Gastroesophageal sphincter (tissue), 4 donors: ENCODE measurements at regions not wholly inside any gene's neighbourhood (a gene's known extent, or its start where the extent isn't known, plus 50 kb on each side); places are given as distances from the start of the nearest gene placed in this dataset.
"Not testable (repeated sequence)": the region's sequence is repeated elsewhere in the genome, so short reads cannot be mapped to it uniquely, and the experiment has no call there.

Experiments
- ATAC-seq: fragments of 150-250 bp; one replicate; pipeline ENCODE4 v1.9.1; 2016; ENCODE audit warnings: mild to moderate bottlenecking, moderate library complexity
- H3K27ac ChIP-seq, 4 donors: fragments of 200-600 bp; sonication (generic) in 3 of 4; 1 replicate in 3 of 4; 2 replicates in 1 of 4; pipeline ENCODE4 v1.5.1; 2016 to 2019
- H3K27me3 ChIP-seq: fragments of 200-600 bp; sonication (generic); one replicate; pipeline ENCODE4 v1.5.1; 2019
- H3K36me3 ChIP-seq, 2 donors: fragments of 200-600 bp; sonication (generic); one replicate each; pipeline ENCODE4 v1.5.1; 2019; ENCODE audit warnings: control low read depth in 1 of 2
- H3K4me1 ChIP-seq, 3 donors: fragments of 200-600 bp; sonication (generic); 1 replicate in 2 of 3; 2 replicates in 1 of 3; pipeline ENCODE4 v1.5.1; 2016 to 2019; ENCODE audit warnings: control low read depth in 2 of 3
- H3K4me3 ChIP-seq, 2 donors: fragments of 200-600 bp; sonication (generic); one replicate each; pipeline ENCODE4 v1.5.1; 2019; ENCODE audit warnings: mild to moderate bottlenecking in 1 of 2, moderate library complexity in 1 of 2
- H3K9me3 ChIP-seq, 3 donors: fragments of 200-600 bp; sonication (generic); one replicate each; pipeline ENCODE4 v1.5.1; 2017 to 2019; ENCODE audit warnings: control low read depth in 2 of 3
- CTCF ChIP-seq, 4 experiments: fragments of 200-600 bp in 2 of 4; fragments of 450-650 bp in 2 of 4; sonication (generic) in 1 of 4; IDR thresholded peaks; one replicate each; pipeline ENCODE4 v1.5.1; 2017 to 2019; ENCODE audit warnings: antibody characterized with exemption in 4 of 4, mild to moderate bottlenecking in 2 of 4, moderate library complexity in 2 of 4
- EP300 ChIP-seq: sonication (generic); formaldehyde crosslinking; IDR thresholded peaks from one replicate; pipeline ENCODE4 v1.6.1; 2017; ENCODE audit warnings: antibody characterized with exemption, mild to moderate bottlenecking
- POLR2A ChIP-seq, 2 donors: fragments of 450-650 bp; IDR thresholded peaks; one replicate each; pipeline ENCODE4 v1.6.1; 2017; ENCODE audit warnings: antibody characterized with exemption in 2 of 2, mild to moderate bottlenecking in 2 of 2, moderate library complexity in 1 of 2
- POLR2AphosphoS5 ChIP-seq: sonication (generic); formaldehyde crosslinking; IDR thresholded peaks from one replicate; pipeline ENCODE4 v1.6.1; 2017; ENCODE audit warnings: antibody characterized with exemption
- WGBS, 2 donors: methylation state at CpG; one replicate each; pipeline ENCODE4 v1.1.5; 2018; ENCODE audit warnings: low coverage in 1 of 2; 5-methylcytosine and 5-hydroxymethylcytosine counted together

GRCh38 chr7:84908196-84908793 lies 278.6 kb downstream of the SEMA3D start:
- H3K4me3 ChIP-seq = no peak overlapping the region

GRCh38 chr7:84906889-84907288 lies 280.0 kb downstream of the SEMA3D start:
- no peak for ATAC-seq
- Histone ChIP-seq H3K36me3 (no peaks in the 10 kb centered on the region), H3K27ac (peak overlapping the region in 3 of 4 donors; percentile 34 to 46 (median 44)), H3K27me3 (no peaks in the 10 kb centered on the region), H3K9me3 (no peaks in the 10 kb centered on the region), H3K4me3 (no peak overlapping the region), H3K4me1 (peaks cover 0 to 27% (median 5%) of the 10 kb centered on the region in 3 donors)
- TF ChIP-seq POLR2AphosphoS5 (no peak), CTCF (IDR thresholded peaks at IDR 0.05) (no peak), POLR2A (IDR thresholded peaks at IDR 0.05) (no peak), EP300 (no peak)
- 53 to 54% methylated on average over 4 of the region's 4 CpGs for WGBS, 2 donors

More at GRCh38 chr7:84908196-84908793, 278.6 kb downstream of the SEMA3D start:
- TF ChIP-seq POLR2AphosphoS5 = no peak
- H3K4me1 ChIP-seq = peaks cover 0 to 33% (median 5%) of the 10 kb centered on the region in 3 donors
- H3K36me3 ChIP-seq = no peaks in the 10 kb centered on the region
- peak; percentile 31 for ATAC-seq
- H3K9me3 ChIP-seq = no peaks in the 10 kb centered on the region
- no peaks in the 10 kb centered on the region for H3K27me3 ChIP-seq
- H3K27ac ChIP-seq = peak overlapping the region in 1 of 4 donors; percentile 6

- TF ChIP-seq POLR2A (IDR thresholded peaks at IDR 0.05) (no peak), POLR2AphosphoS5 (no peak), EP300 (no peak), CTCF (IDR thresholded peaks at IDR 0.05) (no peak)
- ATAC-seq = no peak
- H3K4me3 ChIP-seq = no peak overlapping the region
- H3K4me1 ChIP-seq = peaks cover 0 to 27% (median 5%) of the 10 kb centered on the region in 3 donors
- no peaks in the 10 kb centered on the region for H3K27me3 ChIP-seq
- no peaks in the 10 kb centered on the region for H3K36me3 ChIP-seq
- H3K9me3 ChIP-seq = no peaks in the 10 kb centered on the region
- no peak overlapping the region for H3K27ac ChIP-seq
These were observed 282.3 kb downstream of the SEMA3D start for GRCh38 chr7:84904561-84904960.

- no peak for ATAC-seq
- Histone ChIP-seq H3K27me3 (no peaks in the 10 kb centered on the region), H3K4me3 (no peak overlapping the region), H3K36me3 (no peaks in the 10 kb centered on the region), H3K9me3 (no peaks in the 10 kb centered on the region), H3K4me1 (no peaks in the 10 kb centered on the region), H3K27ac (no peak overlapping the region)
- TF ChIP-seq POLR2AphosphoS5 = no peak
- no peak for TF ChIP-seq CTCF (IDR thresholded peaks at IDR 0.05)
- TF ChIP-seq EP300 = no peak
- no peak for TF ChIP-seq POLR2A (IDR thresholded peaks at IDR 0.05)
These were observed 285.5 kb downstream of the SEMA3D start for GRCh38 chr7:84901366-84901765.

GRCh38 chr7:84900215-84900614 lies 286.6 kb downstream of the SEMA3D start:
- Histone ChIP-seq H3K9me3 (no peaks in the 10 kb centered on the region), H3K4me3 (no peak overlapping the region), H3K4me1 (no peaks in the 10 kb centered on the region), H3K27ac (no peak overlapping the region), H3K27me3 (no peaks in the 10 kb centered on the region), H3K36me3 (no peaks in the 10 kb centered on the region)
- no peak for ATAC-seq
- TF ChIP-seq POLR2A (IDR thresholded peaks at IDR 0.05) = no peak
- 71 to 83% methylated on average over 3 of the region's 3 CpGs for WGBS, 2 donors

GRCh38 chr7:84895563-84895962 lies 291.3 kb downstream of the SEMA3D start:
- Histone ChIP-seq H3K27ac (no peak overlapping the region), H3K36me3 (no peaks in the 10 kb centered on the region), H3K4me3 (no peak overlapping the region), H3K4me1 (no peaks in the 10 kb centered on the region), H3K27me3 (no peaks in the 10 kb centered on the region), H3K9me3 (no peaks in the 10 kb centered on the region)
- TF ChIP-seq POLR2A (IDR thresholded peaks at IDR 0.05) (no peak), CTCF (IDR thresholded peaks at IDR 0.05) (no peak), EP300 (no peak), POLR2AphosphoS5 (no peak)
- no peak for ATAC-seq
- WGBS, 2 donors = 94 to 95% methylated on average over 2 to 3 of the region's 3 CpGs

- not testable (repeated sequence) for ATAC-seq, H3K4me1 ChIP-seq, H3K4me3 ChIP-seq, H3K36me3 ChIP-seq, H3K27me3 ChIP-seq, H3K9me3 ChIP-seq, H3K27ac ChIP-seq
- 100% methylated on average over 1 of the region's 1 CpG; no CpG with 5 or more reads in 1 of the 2 donors for WGBS, 2 donors
These were observed 303.3 kb downstream of the SEMA3D start for GRCh38 chr7:84883570-84883969.

- H3K4me3 ChIP-seq, H3K27ac ChIP-seq, ATAC-seq: not testable (repeated sequence)
These were observed 306.4 kb downstream of the SEMA3D start for GRCh38 chr7:84880326-84880997.

More at GRCh38 chr7:84880326-84880997, 306.4 kb downstream of the SEMA3D start:
- not testable (repeated sequence) for H3K9me3 ChIP-seq, H3K4me1 ChIP-seq, H3K27me3 ChIP-seq, H3K36me3 ChIP-seq
- 97% methylated on average over 12 of the region's 60 CpGs; no CpG with 5 or more reads in 1 of the 2 donors for WGBS, 2 donors
